Neural progenitor cell (in vitro differentiated cells): ENCODE measurements at regions not wholly inside any gene's neighbourhood (a gene's known extent, or its start where the extent isn't known, plus 50 kb on each side); places are given as distances from the start of the nearest gene placed in this dataset.

Experiments
- EZH2 ChIP-seq: fragments of 200-600 bp; sonication (generic); IDR thresholded peaks from 2 replicates; pipeline ENCODE4 v1.6.1; 2017; ENCODE audit warnings: antibody characterized with exemption, mild to moderate bottlenecking, moderate library complexity
- TF ChIP-seq, protein P1 (sequence below): fragments of 200-600 bp; sonication (generic); IDR thresholded peaks from 2 replicates; pipeline ENCODE4 v1.5.1; 2017; ENCODE audit warnings: antibody characterized with exemption, mild to moderate bottlenecking

- no peak for TF ChIP-seq EZH2
- TF ChIP-seq, protein P1, sequence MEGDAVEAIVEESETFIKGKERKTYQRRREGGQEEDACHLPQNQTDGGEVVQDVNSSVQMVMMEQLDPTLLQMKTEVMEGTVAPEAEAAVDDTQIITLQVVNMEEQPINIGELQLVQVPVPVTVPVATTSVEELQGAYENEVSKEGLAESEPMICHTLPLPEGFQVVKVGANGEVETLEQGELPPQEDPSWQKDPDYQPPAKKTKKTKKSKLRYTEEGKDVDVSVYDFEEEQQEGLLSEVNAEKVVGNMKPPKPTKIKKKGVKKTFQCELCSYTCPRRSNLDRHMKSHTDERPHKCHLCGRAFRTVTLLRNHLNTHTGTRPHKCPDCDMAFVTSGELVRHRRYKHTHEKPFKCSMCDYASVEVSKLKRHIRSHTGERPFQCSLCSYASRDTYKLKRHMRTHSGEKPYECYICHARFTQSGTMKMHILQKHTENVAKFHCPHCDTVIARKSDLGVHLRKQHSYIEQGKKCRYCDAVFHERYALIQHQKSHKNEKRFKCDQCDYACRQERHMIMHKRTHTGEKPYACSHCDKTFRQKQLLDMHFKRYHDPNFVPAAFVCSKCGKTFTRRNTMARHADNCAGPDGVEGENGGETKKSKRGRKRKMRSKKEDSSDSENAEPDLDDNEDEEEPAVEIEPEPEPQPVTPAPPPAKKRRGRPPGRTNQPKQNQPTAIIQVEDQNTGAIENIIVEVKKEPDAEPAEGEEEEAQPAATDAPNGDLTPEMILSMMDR: no peak
Measured at GRCh38 chr7:25933921-25934320, 218.1 kb upstream of the NFE2L3 start.
